Gastrocnemius medialis (tissue), 4 donors: ENCODE measurements at regions not wholly inside any gene's neighbourhood (a gene's known extent, or its start where the extent isn't known, plus 50 kb on each side); places are given as distances from the start of the nearest gene placed in this dataset.

Experiments
- CTCF ChIP-seq, 5 experiments: fragments of 450-650 bp in 3 of 5; fragments of 200-600 bp in 2 of 5; sonication (generic) in 2 of 5; IDR thresholded peaks in 4 of 5; conservative IDR thresholded peaks in 1 of 5; 1 replicate in 4 of 5; 2 replicates in 1 of 5; pipeline ENCODE4 v1.5.1; 2016 to 2019; ENCODE audit warnings: antibody characterized with exemption in 5 of 5, mild to moderate bottlenecking in 3 of 5, moderate library complexity in 3 of 5
- POLR2A ChIP-seq, 2 donors: fragments of 450-650 bp; IDR thresholded peaks; one replicate each; pipeline ENCODE4 v1.6.1; 2017; ENCODE audit warnings: antibody characterized with exemption in 2 of 2, mild to moderate bottlenecking in 2 of 2, moderate library complexity in 2 of 2

GRCh38 chr13:73901324-73902068 is 232.7 kb downstream of the KLF12 start:
- TF ChIP-seq CTCF (IDR thresholded peaks at IDR 0.05 in 4 of 5, conservative IDR thresholded peaks at IDR 0.05 in 1 of 5) (no peak), POLR2A (IDR thresholded peaks at IDR 0.05) (no peak)
